ENCODE measurements at regions not wholly inside any gene's neighbourhood (a gene's known extent, or its start where the extent isn't known, plus 50 kb on each side); places are given as distances from the start of the nearest gene placed in this dataset.

- TF ChIP-seq CTCF (IDR thresholded peaks at IDR 0.05): no peak
- no peak for TF ChIP-seq POLR2A (IDR thresholded peaks at IDR 0.05)
- no peak for TF ChIP-seq POLR2AphosphoS5 (IDR thresholded peaks at IDR 0.05)
These were observed 358.9 kb downstream of the ICE1 start for GRCh38 chr5:5781335-5781734.
